ENCODE measurements at regions not wholly inside any gene's neighbourhood (a gene's known extent, or its start where the extent isn't known, plus 50 kb on each side); places are given as distances from the start of the nearest gene placed in this dataset.

DNA sequence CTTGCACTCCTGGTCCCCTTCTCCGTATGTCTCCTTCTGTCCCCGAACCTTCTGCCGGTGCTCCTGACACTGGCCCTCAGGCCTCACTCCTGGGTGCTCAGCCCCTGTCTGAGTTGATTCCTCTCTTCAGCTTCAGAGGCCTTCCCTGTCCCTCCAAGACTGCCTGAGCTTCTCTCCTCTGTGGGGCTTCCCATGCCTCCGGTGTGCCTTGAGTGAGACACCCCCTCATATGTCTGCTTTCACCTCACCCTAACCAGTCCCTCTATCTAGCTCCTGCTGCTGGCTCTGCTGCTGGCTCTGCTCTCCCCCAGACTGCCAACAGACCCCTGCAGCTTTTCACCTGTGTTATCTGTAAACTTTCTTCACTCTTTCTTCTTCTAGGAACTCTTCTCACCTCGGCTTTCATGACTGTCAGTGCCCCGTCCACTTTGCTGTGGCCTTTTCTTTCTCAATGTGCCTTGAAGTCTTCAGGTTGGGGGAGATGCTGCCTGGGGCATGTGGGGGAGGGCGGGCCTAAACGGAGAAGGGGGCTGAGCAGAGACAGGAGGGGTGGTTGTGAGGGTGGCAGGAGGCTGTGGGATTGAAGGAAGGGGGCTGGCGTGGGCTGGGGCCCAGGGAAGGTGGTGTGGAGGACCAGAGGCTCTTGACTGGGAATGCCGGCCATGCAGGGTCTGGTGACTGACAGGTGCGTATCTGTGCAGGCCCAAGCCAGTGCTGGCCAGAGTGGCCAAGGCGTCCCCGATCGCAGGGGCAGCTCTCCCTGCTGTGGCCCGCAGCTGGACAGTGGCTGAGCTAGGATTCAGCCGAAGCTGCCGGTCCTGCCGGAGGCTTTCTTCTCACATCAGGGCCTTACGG lies 81.3 kb downstream of the METRNL start:
- no peak overlapping the region for H3K4me2 ChIP-seq (ENCODE audit: low read length)
- no peak overlapping the region for H2AFZ ChIP-seq (ENCODE audit: low read depth, low read length)
- H4K20me1 ChIP-seq (ENCODE audit: insufficient read depth, low read length), result no peaks in the 10 kb centered on the region
- peaks cover 26% of the 10 kb centered on the region for H3K27me3 ChIP-seq (ENCODE audit: low read depth, low read length)
- H3K4me3 ChIP-seq (ENCODE audit: low read length), result no peak overlapping the region
- no peak overlapping the region for H3K27ac ChIP-seq (ENCODE audit: low read length)
- no peak overlapping the region for H3K9ac ChIP-seq (ENCODE audit: low read length)
- TF ChIP-seq, protein P1, sequence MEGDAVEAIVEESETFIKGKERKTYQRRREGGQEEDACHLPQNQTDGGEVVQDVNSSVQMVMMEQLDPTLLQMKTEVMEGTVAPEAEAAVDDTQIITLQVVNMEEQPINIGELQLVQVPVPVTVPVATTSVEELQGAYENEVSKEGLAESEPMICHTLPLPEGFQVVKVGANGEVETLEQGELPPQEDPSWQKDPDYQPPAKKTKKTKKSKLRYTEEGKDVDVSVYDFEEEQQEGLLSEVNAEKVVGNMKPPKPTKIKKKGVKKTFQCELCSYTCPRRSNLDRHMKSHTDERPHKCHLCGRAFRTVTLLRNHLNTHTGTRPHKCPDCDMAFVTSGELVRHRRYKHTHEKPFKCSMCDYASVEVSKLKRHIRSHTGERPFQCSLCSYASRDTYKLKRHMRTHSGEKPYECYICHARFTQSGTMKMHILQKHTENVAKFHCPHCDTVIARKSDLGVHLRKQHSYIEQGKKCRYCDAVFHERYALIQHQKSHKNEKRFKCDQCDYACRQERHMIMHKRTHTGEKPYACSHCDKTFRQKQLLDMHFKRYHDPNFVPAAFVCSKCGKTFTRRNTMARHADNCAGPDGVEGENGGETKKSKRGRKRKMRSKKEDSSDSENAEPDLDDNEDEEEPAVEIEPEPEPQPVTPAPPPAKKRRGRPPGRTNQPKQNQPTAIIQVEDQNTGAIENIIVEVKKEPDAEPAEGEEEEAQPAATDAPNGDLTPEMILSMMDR (IDR thresholded peaks at IDR 0.05; ENCODE audit: low read depth, low read length), result no peak
- no peak for TF ChIP-seq EZH2phosphoT487 (IDR thresholded peaks at IDR 0.05; ENCODE audit: low read depth)
- no peaks in the 10 kb centered on the region for H3K9me3 ChIP-seq (ENCODE audit: insufficient read depth, low read length)
- no peaks in the 10 kb centered on the region for H3K79me2 ChIP-seq (ENCODE audit: low read length)
- no peaks in the 10 kb centered on the region for H3K4me1 ChIP-seq (ENCODE audit: low read length)
- H3K36me3 ChIP-seq (replicated peaks; ENCODE audit: low read depth, low read length), result no peaks in the 10 kb centered on the region

DNA sequence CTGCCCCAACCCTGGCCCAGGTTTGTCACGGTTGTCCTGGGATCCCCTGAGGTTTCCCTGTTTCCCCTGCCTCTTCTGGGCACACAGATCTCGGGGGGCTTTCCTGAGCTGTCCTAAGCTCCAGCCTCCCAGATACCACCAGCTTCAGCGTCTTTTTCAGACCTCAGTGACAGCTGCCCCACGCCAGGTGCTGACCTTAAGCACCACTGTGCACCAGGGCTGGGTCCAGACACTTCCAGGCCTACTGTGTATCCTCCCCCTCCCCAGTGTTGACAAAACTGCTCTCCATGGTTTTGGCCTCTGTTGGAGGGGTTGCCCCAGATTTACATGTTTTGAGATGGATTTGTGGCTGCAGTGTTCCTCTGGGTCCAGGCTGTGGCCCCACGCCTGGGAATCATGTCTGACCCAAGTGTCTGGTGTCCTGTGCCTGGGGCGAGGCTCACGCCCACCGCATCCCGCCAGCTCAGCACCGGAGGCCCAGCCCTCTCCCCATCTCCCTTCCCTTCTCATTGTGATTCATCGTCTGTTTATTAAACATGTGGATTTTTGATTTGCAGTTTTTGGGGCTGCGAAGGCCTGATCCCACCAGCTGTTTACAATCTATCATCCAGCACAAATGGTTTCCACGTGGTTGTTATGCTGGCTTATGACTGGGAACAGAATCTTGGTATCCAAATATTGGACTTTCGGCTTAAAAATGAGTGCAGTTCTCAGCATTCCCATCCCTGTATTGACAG lies 82.1 kb downstream of the METRNL start:
- Histone ChIP-seq H2AFZ (ENCODE audit: low read depth, low read length) (no peak overlapping the region), H3K36me3 (replicated peaks; ENCODE audit: low read depth, low read length) (no peaks in the 10 kb centered on the region)

DNA sequence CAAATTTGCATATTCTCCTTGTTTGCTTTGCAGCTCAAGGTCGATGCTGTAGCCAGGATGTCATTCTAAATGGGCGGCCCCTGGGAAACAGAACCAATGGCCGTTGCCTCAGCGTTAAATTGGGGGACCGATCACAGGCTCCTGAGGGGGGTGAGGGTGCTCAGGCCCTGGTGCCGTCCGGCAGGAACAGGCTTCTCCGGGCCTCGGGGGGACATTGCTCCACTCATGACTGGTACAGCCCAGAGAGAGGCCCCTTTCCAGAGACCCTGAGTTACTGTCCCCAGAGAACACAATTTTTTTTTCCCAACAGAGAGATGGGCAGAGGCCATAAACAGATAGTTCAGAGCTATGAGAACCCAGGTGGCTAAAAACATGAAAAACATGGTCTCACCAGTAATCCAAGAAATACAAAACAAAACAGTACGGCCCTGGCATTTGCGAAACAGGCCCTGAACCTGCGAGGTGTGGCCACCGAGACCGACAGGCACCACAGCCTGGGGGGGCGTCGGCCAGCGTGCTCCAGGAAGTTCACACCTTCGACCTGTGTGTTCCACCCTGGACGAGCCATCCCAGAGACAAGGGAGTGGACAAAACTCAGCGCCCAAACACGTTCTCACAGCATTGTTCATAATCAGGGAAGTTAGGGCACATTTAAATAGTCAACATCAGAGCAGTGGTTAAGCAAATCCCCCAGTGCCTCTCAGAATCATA lies 82.8 kb downstream of the METRNL start:
- H3K4me1 ChIP-seq (ENCODE audit: low read length), result no peaks in the 10 kb centered on the region
- H3K4me2 ChIP-seq (ENCODE audit: low read length), result no peak overlapping the region
- H2AFZ ChIP-seq (ENCODE audit: low read depth, low read length), result no peak overlapping the region
- H3K9me3 ChIP-seq (ENCODE audit: insufficient read depth, low read length), result no peaks in the 10 kb centered on the region
- H3K27ac ChIP-seq (ENCODE audit: low read length), result no peak overlapping the region
- no peaks in the 10 kb centered on the region for H3K36me3 ChIP-seq (replicated peaks; ENCODE audit: low read depth, low read length)
- H3K9ac ChIP-seq (ENCODE audit: low read length), result no peak overlapping the region
- TF ChIP-seq EZH2phosphoT487 (IDR thresholded peaks at IDR 0.05; ENCODE audit: low read depth), result no peak
- TF ChIP-seq, protein P1 (IDR thresholded peaks at IDR 0.05; ENCODE audit: low read depth, low read length), result no peak
- no peaks in the 10 kb centered on the region for H3K79me2 ChIP-seq (ENCODE audit: low read length)
- no peak overlapping the region for H3K4me3 ChIP-seq (ENCODE audit: low read length)
- peaks cover 30% of the 10 kb centered on the region for H3K27me3 ChIP-seq (ENCODE audit: low read depth, low read length)
- H4K20me1 ChIP-seq (ENCODE audit: insufficient read depth, low read length), result no peaks in the 10 kb centered on the region

More for the DNA sequence above, 82.1 kb downstream of the METRNL start:
- Histone ChIP-seq H3K4me1 (ENCODE audit: low read length) (no peaks in the 10 kb centered on the region), H3K4me2 (ENCODE audit: low read length) (no peak overlapping the region), H3K79me2 (ENCODE audit: low read length) (no peaks in the 10 kb centered on the region), H3K4me3 (ENCODE audit: low read length) (no peak overlapping the region), H3K27ac (ENCODE audit: low read length) (no peak overlapping the region), H3K27me3 (ENCODE audit: low read depth, low read length) (peaks cover 26% of the 10 kb centered on the region), H4K20me1 (ENCODE audit: insufficient read depth, low read length) (no peaks in the 10 kb centered on the region), H3K9ac (ENCODE audit: low read length) (no peak overlapping the region), H3K9me3 (ENCODE audit: insufficient read depth, low read length) (no peaks in the 10 kb centered on the region)
- TF ChIP-seq, protein P1 (IDR thresholded peaks at IDR 0.05; ENCODE audit: low read depth, low read length), result no peak
- TF ChIP-seq EZH2phosphoT487 (IDR thresholded peaks at IDR 0.05; ENCODE audit: low read depth), result no peak

DNA sequence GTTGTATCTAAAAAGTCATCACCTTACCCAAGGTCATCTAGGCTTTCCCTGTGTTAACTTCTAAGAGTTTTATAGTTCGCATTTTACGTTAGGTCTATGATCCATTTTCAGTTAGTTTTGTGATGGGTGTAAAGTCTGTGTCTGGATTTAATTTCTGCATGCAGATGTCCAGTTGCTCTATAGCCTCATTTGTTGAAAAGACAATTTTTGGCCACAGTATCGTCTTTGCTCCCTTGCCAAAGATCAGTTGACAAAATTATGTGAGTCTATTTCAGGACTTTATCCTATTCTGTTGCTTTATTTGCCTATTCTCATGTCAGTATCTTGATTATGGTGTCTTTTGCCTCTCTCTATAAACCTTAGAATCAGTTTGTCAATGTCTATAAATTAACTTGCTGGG lies 85.1 kb downstream of the METRNL start:
- Histone ChIP-seq H3K79me2 (ENCODE audit: low read length) (no peaks in the 10 kb centered on the region), H2AFZ (ENCODE audit: low read depth, low read length) (no peak overlapping the region), H3K9ac (ENCODE audit: low read length) (no peak overlapping the region), H3K27me3 (ENCODE audit: low read depth, low read length) (peaks cover 40% of the 10 kb centered on the region), H3K4me2 (ENCODE audit: low read length) (no peak overlapping the region), H3K9me3 (ENCODE audit: insufficient read depth, low read length) (no peaks in the 10 kb centered on the region), H4K20me1 (ENCODE audit: insufficient read depth, low read length) (no peaks in the 10 kb centered on the region), H3K4me1 (ENCODE audit: low read length) (no peaks in the 10 kb centered on the region), H3K36me3 (replicated peaks; ENCODE audit: low read depth, low read length) (no peaks in the 10 kb centered on the region), H3K4me3 (ENCODE audit: low read length) (no peak overlapping the region), H3K27ac (ENCODE audit: low read length) (no peak overlapping the region)
- TF ChIP-seq, protein P1 (IDR thresholded peaks at IDR 0.05; ENCODE audit: low read depth, low read length), result no peak
- TF ChIP-seq EZH2phosphoT487 (IDR thresholded peaks at IDR 0.05; ENCODE audit: low read depth), result no peak

All from OCI-LY3 (cell line).